Endothelial cell (in vitro differentiated cells): ENCODE measurements at regions not wholly inside any gene's neighbourhood (a gene's known extent, or its start where the extent isn't known, plus 50 kb on each side); places are given as distances from the start of the nearest gene placed in this dataset.

Experiments used
- DNase-seq: peaks from one replicate; pipeline ENCODE4 v3.0.0; 2021; ENCODE audit warnings: low spot score
- H3K27ac Mint-ChIP-seq: one replicate; pipeline ENCODE4 v1.8.0; 2021; ENCODE audit warnings: mixed read lengths, inconsistent platforms; ENCODE audit not compliant: unreplicated experiment
- H3K27me3 Mint-ChIP-seq: one replicate; pipeline ENCODE4 v1.8.0; 2021; ENCODE audit warnings: mild to moderate bottlenecking, moderate library complexity, mixed read lengths, inconsistent platforms; ENCODE audit not compliant: unreplicated experiment
- H3K36me3 Mint-ChIP-seq: one replicate; pipeline ENCODE4 v1.8.0; 2021; ENCODE audit warnings: mild to moderate bottlenecking, low read depth, mixed read lengths, inconsistent platforms; ENCODE audit not compliant: unreplicated experiment
- H3K4me1 Mint-ChIP-seq: one replicate; pipeline ENCODE4 v1.8.0; 2021; ENCODE audit warnings: mild to moderate bottlenecking, mixed read lengths, inconsistent platforms; ENCODE audit not compliant: unreplicated experiment
- H3K4me3 Mint-ChIP-seq: one replicate; pipeline ENCODE4 v1.8.0; 2021; ENCODE audit warnings: mild to moderate bottlenecking, mixed read lengths, inconsistent platforms; ENCODE audit not compliant: unreplicated experiment
- H3K9me3 Mint-ChIP-seq: one replicate; pipeline ENCODE4 v1.8.0; 2021; ENCODE audit warnings: mixed read lengths, inconsistent platforms; ENCODE audit not compliant: unreplicated experiment
- CTCF ChIP-seq: fragments of 200-600 bp; sonication (generic); IDR thresholded peaks from one replicate; pipeline ENCODE4 v1.5.0; 2021; ENCODE audit warnings: antibody characterized with exemption; ENCODE audit not compliant: unreplicated experiment

GRCh38 chr2:22701561-22702160 lies 683.3 kb upstream of the KLHL29 start:
- no peaks in the 10 kb centered on the region for H3K4me1 Mint-ChIP-seq
- no peaks in the 10 kb centered on the region for H3K9me3 Mint-ChIP-seq
- no peak for TF ChIP-seq CTCF
- no peaks in the 10 kb centered on the region for H3K27me3 Mint-ChIP-seq
- no peaks in the 10 kb centered on the region for H3K36me3 Mint-ChIP-seq
- no peak for DNase-seq
- no peak overlapping the region for H3K27ac Mint-ChIP-seq
- H3K4me3 Mint-ChIP-seq, result no peak overlapping the region

GRCh38 chr2:22703286-22703920 lies 681.6 kb upstream of the KLHL29 start:
- no peaks in the 10 kb centered on the region for H3K27me3 Mint-ChIP-seq
- TF ChIP-seq CTCF, result no peak
- no peaks in the 10 kb centered on the region for H3K4me1 Mint-ChIP-seq
- H3K27ac Mint-ChIP-seq, result no peak overlapping the region
- H3K9me3 Mint-ChIP-seq, result no peaks in the 10 kb centered on the region
- no peak for DNase-seq
- H3K36me3 Mint-ChIP-seq, result no peaks in the 10 kb centered on the region
- H3K4me3 Mint-ChIP-seq, result no peak overlapping the region

- Mint-ChIP-seq H3K27me3 (no peaks in the 10 kb centered on the region), H3K4me3 (no peak overlapping the region), H3K9me3 (peaks cover 3% of the 10 kb centered on the region), H3K4me1 (no peaks in the 10 kb centered on the region), H3K27ac (no peak overlapping the region), H3K36me3 (no peaks in the 10 kb centered on the region)
- DNase-seq, result no peak
- TF ChIP-seq CTCF, result no peak
Measured at GRCh38 chr2:22719396-22719795, 665.6 kb upstream of the KLHL29 start.

GRCh38 chr2:22729466-22729865 lies 655.5 kb upstream of the KLHL29 start:
- Mint-ChIP-seq H3K9me3 (no peaks in the 10 kb centered on the region), H3K4me3 (no peak overlapping the region), H3K27ac (no peak overlapping the region), H3K4me1 (no peaks in the 10 kb centered on the region), H3K27me3 (no peaks in the 10 kb centered on the region), H3K36me3 (no peaks in the 10 kb centered on the region)
- no peak for DNase-seq
- TF ChIP-seq CTCF, result no peak

- Mint-ChIP-seq H3K36me3 (no peaks in the 10 kb centered on the region), H3K27me3 (no peaks in the 10 kb centered on the region), H3K27ac (no peak overlapping the region), H3K4me3 (no peak overlapping the region), H3K4me1 (no peaks in the 10 kb centered on the region), H3K9me3 (no peaks in the 10 kb centered on the region)
- no peak for TF ChIP-seq CTCF
- DNase-seq, result no peak
Measured at GRCh38 chr2:22734373-22735045, 650.5 kb upstream of the KLHL29 start.
